IMR-90 (cell line): ENCODE measurements at regions not wholly inside any gene's neighbourhood (a gene's known extent, or its start where the extent isn't known, plus 50 kb on each side); places are given as distances from the start of the nearest gene placed in this dataset.
A peak's percentile ranks its signal among the peaks of the same experiment; 100 is the strongest.

ENCODE experiments used
- ATAC-seq: fragments of 200-7000 bp; cut with Tn5 transposase; 2 replicates; pipeline ENCODE4 v1.9.1; 2020; ENCODE audit warnings: low read depth, mild to moderate bottlenecking, moderate library complexity
- BruUV-seq: library from RNA; stranded (reverse); fragments of 400-500 nt; replicated peaks from 2 replicates; lab custom pipeline; 2021; lab: Mats Ljungman, UMichigan
- CTCF ChIA-PET: fragments of 300-600 bp; formaldehyde crosslinking; extraction: SDS; loops from one replicate; lab custom pipeline; 2021; ENCODE audit warnings: antibody characterized with exemption; lab: Yijun Ruan, JAX
- POLR2A ChIA-PET: fragments of 300-600 bp; sonication (Branson Sonifier 250); formaldehyde crosslinking; loops from one replicate; lab custom pipeline; 2022; ENCODE audit warnings: antibody characterized with exemption; ENCODE audit not compliant: unreplicated experiment; lab: Charles Lee
- DNase-seq: peaks from one replicate; pipeline ENCODE4 v3.0.0; 2013
- H2AFZ ChIP-seq: replicated peaks from 2 replicates; pipeline ENCODE3; 2013; ENCODE audit warnings: low read length, mild to moderate bottlenecking; ENCODE audit not compliant: poor library complexity
- H2AK5ac ChIP-seq: 2 replicates; pipeline ENCODE4 v1.6.1; 2013; ENCODE audit warnings: low read depth, low read length, inconsistent platforms
- H2AK9ac ChIP-seq: replicated peaks from 2 replicates; pipeline ENCODE3; 2013; ENCODE audit warnings: mild to moderate bottlenecking, low read depth, low read length, moderate library complexity; ENCODE audit not compliant: poor library complexity
- H2BK120ac ChIP-seq: 2 replicates; pipeline ENCODE4 v1.6.1; 2013; ENCODE audit warnings: low read depth, low read length, inconsistent platforms
- H2BK15ac ChIP-seq: 3 replicates; pipeline ENCODE4 v1.6.1; 2013; ENCODE audit warnings: low read depth, low read length, inconsistent platforms
- H2BK20ac ChIP-seq: 2 replicates; pipeline ENCODE4 v1.6.1; 2013; ENCODE audit warnings: low read depth, mild to moderate bottlenecking, inconsistent platforms, low read length, moderate library complexity
- H2BK5ac ChIP-seq: 2 replicates; pipeline ENCODE4 v1.6.1; 2013; ENCODE audit warnings: mild to moderate bottlenecking, low read depth, low read length, inconsistent platforms; ENCODE audit not compliant: poor library complexity, severe bottlenecking
- H3K14ac ChIP-seq: replicated peaks from 2 replicates; pipeline ENCODE4 v1.6.1; 2013; ENCODE audit warnings: low read depth, low read length, inconsistent platforms
- H3K18ac ChIP-seq: 2 replicates; pipeline ENCODE4 v1.6.1; 2013; ENCODE audit warnings: low read depth, low read length, control low read depth
- H3K23ac ChIP-seq: 2 replicates; pipeline ENCODE4 v1.6.1; 2013; ENCODE audit warnings: low read depth, low read length, inconsistent platforms
- H3K27ac ChIP-seq: 2 replicates; pipeline ENCODE4 v1.5.1; 2013; ENCODE audit warnings: mild to moderate bottlenecking, control low read depth, low read length; ENCODE audit not compliant: insufficient read depth
- H3K27me3 ChIP-seq: 2 replicates; pipeline ENCODE4 v1.6.1; 2013; ENCODE audit warnings: low read length; ENCODE audit not compliant: control insufficient read depth, insufficient read depth
- H3K36me3 ChIP-seq: 2 replicates; pipeline ENCODE4 v1.6.1; 2013; ENCODE audit warnings: low read length, mixed read lengths; ENCODE audit not compliant: control insufficient read depth, insufficient read depth
- H3K4ac ChIP-seq: 2 replicates; pipeline ENCODE4 v1.6.1; 2013; ENCODE audit warnings: low read depth, low read length, inconsistent platforms
- H3K4me1 ChIP-seq: 2 replicates; pipeline ENCODE4 v1.6.1; 2013; ENCODE audit warnings: low read length, mixed read lengths; ENCODE audit not compliant: control insufficient read depth, insufficient read depth
- H3K4me2 ChIP-seq: 2 replicates; pipeline ENCODE4 v1.6.1; 2013; ENCODE audit warnings: low read depth, mild to moderate bottlenecking, control low read depth, low read length, moderate library complexity
- H3K4me3 ChIP-seq: 2 replicates; pipeline ENCODE4 v1.5.1; 2013; ENCODE audit warnings: low read depth, mild to moderate bottlenecking, control low read depth, low read length, moderate library complexity; ENCODE audit not compliant: insufficient read depth
- H3K56ac ChIP-seq: 2 replicates; pipeline ENCODE4 v1.6.1; 2013; ENCODE audit warnings: low read length, inconsistent platforms; ENCODE audit not compliant: insufficient read depth; ENCODE audit errors: extremely low read depth
- H3K79me1 ChIP-seq, 2 experiments: 2 replicates each; pipeline ENCODE4 v1.6.1; 2013; ENCODE audit warnings: low read length in 2 of 2, inconsistent platforms in 1 of 2, low read depth in 1 of 2
- H3K9ac ChIP-seq: 2 replicates; pipeline ENCODE4 v1.6.1; 2013; ENCODE audit warnings: low read depth, low read length, control low read depth
- H3K9me1 ChIP-seq: 2 replicates; pipeline ENCODE4 v1.6.1; 2013; ENCODE audit warnings: low read length, inconsistent platforms; ENCODE audit not compliant: insufficient read depth
- H3K9me3 ChIP-seq: 2 replicates; pipeline ENCODE4 v1.6.1; 2013; ENCODE audit warnings: low read length; ENCODE audit not compliant: control insufficient read depth, insufficient read depth
- H4K20me1 ChIP-seq: 2 replicates; pipeline ENCODE4 v1.6.1; 2013; ENCODE audit warnings: low read length, inconsistent platforms; ENCODE audit not compliant: insufficient read depth
- H4K5ac ChIP-seq: 2 replicates; pipeline ENCODE4 v1.6.1; 2013; ENCODE audit warnings: mild to moderate bottlenecking, low read depth, low read length, control low read depth
- H4K8ac ChIP-seq, 2 experiments: 2 replicates each; pipeline ENCODE4 v1.6.1; 2013; ENCODE audit warnings: low read depth in 2 of 2, low read length in 2 of 2, control low read depth in 1 of 2, inconsistent platforms in 1 of 2
- H4K91ac ChIP-seq: 2 replicates; pipeline ENCODE4 v1.6.1; 2013; ENCODE audit warnings: low read depth, low read length, inconsistent platforms; ENCODE audit not compliant: insufficient read depth
- BHLHE40 ChIP-seq: fragments of 150-350 bp; IDR thresholded peaks from 2 replicates; pipeline ENCODE4 v1.6.1; 2016; ENCODE audit warnings: mild to moderate bottlenecking, low read depth, low read length
- CEBPB ChIP-seq: IDR thresholded peaks from 2 replicates; pipeline ENCODE4 v1.6.1; 2012; ENCODE audit warnings: low read depth, low read length, improper control_type of control experiment
- CHD1 ChIP-seq: IDR thresholded peaks from 2 replicates; pipeline ENCODE4 v1.6.1; 2012; ENCODE audit warnings: low read depth, low read length, improper control_type of control experiment
- CTCF ChIP-seq: conservative IDR thresholded peaks from 2 replicates; pipeline ENCODE4 v1.5.1; 2012; ENCODE audit warnings: mild to moderate bottlenecking, low read depth, low read length, improper control_type of control experiment
- ELK1 ChIP-seq: fragments of 150-350 bp; IDR thresholded peaks from 2 replicates; pipeline ENCODE4 v1.6.1; 2016; ENCODE audit warnings: low read depth, mild to moderate bottlenecking, low read length, moderate library complexity, borderline replicate concordance
- MAZ ChIP-seq: IDR thresholded peaks from 2 replicates; pipeline ENCODE4 v1.6.1; 2012; ENCODE audit warnings: low read depth, mild to moderate bottlenecking, low read length, improper control_type of control experiment, moderate library complexity, borderline replicate concordance
- MXI1 ChIP-seq: IDR thresholded peaks from 2 replicates; pipeline ENCODE4 v1.6.1; 2012; ENCODE audit warnings: low read depth, mild to moderate bottlenecking, low read length, moderate library complexity, borderline replicate concordance
- POLR2A ChIP-seq: IDR thresholded peaks from 2 replicates; pipeline ENCODE4 v1.6.1; 2012; ENCODE audit warnings: mild to moderate bottlenecking, low read depth, low read length
- RCOR1 ChIP-seq: IDR thresholded peaks from 2 replicates; pipeline ENCODE4 v1.6.1; 2012; ENCODE audit warnings: mild to moderate bottlenecking, low read length, improper control_type of control experiment; ENCODE audit not compliant: insufficient replicate concordance
- USF2 ChIP-seq: fragments of 150-350 bp; IDR thresholded peaks from 2 replicates; pipeline ENCODE4 v1.6.1; 2017; ENCODE audit warnings: mild to moderate bottlenecking, antibody characterized with exemption, low read length, low read depth
- WGBS, 2 experiments: methylation state at CpG; one replicate each; pipeline versions ENCODE4 v1.1.5 to v1.1.7; 2013; ENCODE audit warnings: missing lambda C conversion rate in 2 of 2; ENCODE audit not compliant: insufficient read length in 1 of 2; ENCODE audit errors: extremely low coverage in 2 of 2; 5-methylcytosine and 5-hydroxymethylcytosine counted together
- dilution Hi-C: fragments of 300-500 bp; cut with HindIII; formaldehyde crosslinking; loops from one replicate; pipeline ENCODE4 v1.14.3; 2018; ENCODE audit warnings: low sequenced_read_pairs; ENCODE audit not compliant: unreplicated experiment
- in situ Hi-C: fragments of 300-500 bp; cut with MboI; formaldehyde crosslinking; loops from 3 replicates; pipeline ENCODE4 v1.14.3; 2019; ENCODE audit warnings: low sequenced_read_pairs, inconsistent platforms, mixed read lengths
- intact Hi-C: fragments of 100-400 bp; cut with micrococcal nuclease; formaldehyde crosslinking; loops from 2 replicates; pipeline ENCODE4 v1.10.0; 2022

GRCh38 chr9:124121725-124122124 lies 110.2 kb downstream of the LHX2 start:
- H3K36me3 ChIP-seq: no peaks in the 10 kb centered on the region
- H4K8ac ChIP-seq: no peak overlapping the region
- TF ChIP-seq CHD1 (no peak), USF2 (no peak), MAZ (no peak), CEBPB (no peak), ELK1 (no peak), CTCF (no peak), POLR2A (no peak), RCOR1 (no peak), MXI1 (no peak), BHLHE40 (no peak)
- in situ Hi-C loops (no loop called here), dilution Hi-C loops (no loop called here), intact Hi-C loops (loop anchor here (2.0 to 5.0 kb wide), 2 partner anchors 271 to 579 kb away; no protein-coding TSS in a partner anchor)
- H2BK5ac ChIP-seq: no peak overlapping the region
- no CpG with 5 or more reads among the region's 1 CpG for WGBS, 2 experiments
- H2BK120ac ChIP-seq: no peak overlapping the region
- no peak overlapping the region for H3K4ac ChIP-seq
- no peak overlapping the region for H3K56ac ChIP-seq
- H2AK9ac ChIP-seq: peak overlapping the region; percentile 50
- no peaks in the 10 kb centered on the region for H3K9me1 ChIP-seq
- no peak overlapping the region for H3K4me3 ChIP-seq
- no peaks in the 10 kb centered on the region for H3K79me1 ChIP-seq
- H2BK15ac ChIP-seq: no peak overlapping the region
- POLR2A ChIA-PET: no interaction called here
- no peak overlapping the region for H3K14ac ChIP-seq
- H2BK20ac ChIP-seq: no peak overlapping the region
- H4K91ac ChIP-seq: no peak overlapping the region
- H3K4me2 ChIP-seq: no peak overlapping the region
- H3K9ac ChIP-seq: no peak overlapping the region
- H3K9me3 ChIP-seq: peaks cover 16% of the 10 kb centered on the region
- H3K27ac ChIP-seq: no peak overlapping the region
- no peak for ATAC-seq
- no peak overlapping the region for H3K23ac ChIP-seq
- CTCF ChIA-PET: no interaction called here
- no peak overlapping the region for H2AK5ac ChIP-seq
- peaks cover 29% of the 10 kb centered on the region for H3K27me3 ChIP-seq
- no peaks in the 10 kb centered on the region for H4K20me1 ChIP-seq
- no peak for DNase-seq
- H3K18ac ChIP-seq: no peak overlapping the region
- H4K5ac ChIP-seq: no peak overlapping the region
- H2AFZ ChIP-seq: no peak overlapping the region
- BruUV-seq: no TSS peak
- H3K4me1 ChIP-seq: no peaks in the 10 kb centered on the region
